Endothelial cell of umbilical vein (primary cell): ENCODE measurements at regions not wholly inside any gene's neighbourhood (a gene's known extent, or its start where the extent isn't known, plus 50 kb on each side); places are given as distances from the start of the nearest gene placed in this dataset. TPM values are rescaled to one million over a fixed set of nuclear protein-coding genes. Genes with fewer than 3 reads are reported as not detected.

Source experiments
- BruUV-seq: library from RNA; stranded (reverse); fragments of 400-500 nt; replicated peaks from 2 replicates; lab custom pipeline; 2021; lab: Mats Ljungman, UMichigan
- CTCF ChIA-PET: fragments of 300-600, 350-600 bp; sonication (Branson Sonifier 250); formaldehyde crosslinking; loops from one replicate; lab custom pipeline; 2021; ENCODE audit warnings: antibody characterized with exemption, inconsistent platforms; lab: Charles Lee
- POLR2A ChIA-PET: fragments of 300-600, 350-600 bp; sonication (Branson Sonifier 250); formaldehyde crosslinking; loops from one replicate; lab custom pipeline; 2021; ENCODE audit warnings: antibody characterized with exemption, inconsistent platforms; lab: Charles Lee
- DNase-seq: peaks from one replicate; pipeline ENCODE4 v3.0.0-alpha.2; 2011; ENCODE audit warnings: low read depth, low spot score
- FAIRE-seq: peaks from 2 replicates; lab custom pipeline; 2011; peaks lifted over from hg19 to GRCh38; lab: Jason Lieb, UNC
- H2AFZ ChIP-seq: 2 replicates; pipeline ENCODE4 v1.6.0; 2012; ENCODE audit warnings: low read depth, low read length, control low read depth, inconsistent platforms
- H3K27ac ChIP-seq: 2 replicates; pipeline ENCODE4 v1.5.1; 2011; ENCODE audit warnings: low read depth, mild to moderate bottlenecking, control low read depth, low read length, moderate library complexity; ENCODE audit not compliant: insufficient read depth
- H3K27me3 ChIP-seq, 2 experiments: 2 replicates each; pipeline versions ENCODE4 v1.6.0 to v1.6.1; 2011; ENCODE audit warnings: low read length in 2 of 2, mixed read lengths in 1 of 2; ENCODE audit not compliant: control insufficient read depth in 2 of 2, insufficient read depth in 2 of 2
- H3K36me3 ChIP-seq, 2 experiments: 2 replicates in 1 of 2; 3 replicates in 1 of 2; pipeline ENCODE4 v1.5.1; 2011; ENCODE audit warnings: low read length in 2 of 2, mild to moderate bottlenecking in 1 of 2, moderate library complexity in 1 of 2; ENCODE audit not compliant: control insufficient read depth in 2 of 2, insufficient read depth in 2 of 2; ENCODE audit errors: extremely low read depth in 1 of 2
- H3K4me1 ChIP-seq: 3 replicates; pipeline ENCODE4 v1.5.1; 2011; ENCODE audit warnings: mild to moderate bottlenecking, low read length; ENCODE audit not compliant: control insufficient read depth, insufficient read depth; ENCODE audit errors: extremely low read depth
- H3K4me2 ChIP-seq: 2 replicates; pipeline ENCODE4 v1.6.1; 2011; ENCODE audit warnings: low read length, control low read depth, mixed read lengths; ENCODE audit not compliant: insufficient read depth
- H3K4me3 ChIP-seq, 3 experiments: fragments of 200-600 bp in 1 of 3; sonication (generic), shearing (Covaris generic) in 1 of 3; replicated peaks in 1 of 3; 2 replicates each; pipeline ENCODE4 v1.5.1; 2011 to 2016; ENCODE audit warnings: control low read depth in 3 of 3, low read length in 3 of 3, mild to moderate bottlenecking in 2 of 3, inconsistent platforms in 1 of 3, low read depth in 1 of 3, moderate library complexity in 1 of 3; ENCODE audit not compliant: insufficient read depth in 1 of 3
- H3K79me2 ChIP-seq: 2 replicates; pipeline ENCODE4 v1.6.0; 2012; ENCODE audit warnings: low read length, inconsistent platforms; ENCODE audit not compliant: control insufficient read depth, insufficient read depth
- H3K9ac ChIP-seq: replicated peaks from 2 replicates; pipeline ENCODE3; 2011; ENCODE audit warnings: low read length, control low read depth; ENCODE audit not compliant: insufficient read depth; ENCODE audit errors: extremely low read depth
- H3K9me1 ChIP-seq: replicated peaks from 3 replicates; pipeline ENCODE4 v1.6.0; 2011; ENCODE audit warnings: mild to moderate bottlenecking, low read length; ENCODE audit not compliant: control insufficient read depth, insufficient read depth; ENCODE audit errors: extremely low read depth
- H3K9me3 ChIP-seq: replicated peaks from 2 replicates; pipeline ENCODE4 v1.5.1; 2012; ENCODE audit warnings: low read length, inconsistent platforms; ENCODE audit not compliant: control insufficient read depth, insufficient read depth
- H4K20me1 ChIP-seq: replicated peaks from 2 replicates; pipeline ENCODE3; 2011; ENCODE audit warnings: mild to moderate bottlenecking, low read length; ENCODE audit not compliant: control insufficient read depth, insufficient read depth; ENCODE audit errors: extremely low read depth
- GATA2 ChIP-seq: IDR thresholded peaks from 2 replicates; pipeline ENCODE4 v1.7.0; 2011; ENCODE audit warnings: low read depth, mild to moderate bottlenecking, moderate library complexity, mixed read lengths, low read length; ENCODE audit not compliant: insufficient read length, insufficient read depth
- JUN ChIP-seq: IDR thresholded peaks from 2 replicates; pipeline ENCODE4 v1.6.1; 2011; ENCODE audit warnings: borderline replicate concordance, low read depth; ENCODE audit not compliant: insufficient read length, insufficient read depth
- MYC ChIP-seq: IDR thresholded peaks from one replicate; pipeline ENCODE4 v1.6.1; 2011; ENCODE audit warnings: mild to moderate bottlenecking, low read depth, low read length
- POLR2A ChIP-seq: IDR thresholded peaks from 2 replicates; pipeline ENCODE4 v1.6.1; 2012; ENCODE audit warnings: low read depth, mild to moderate bottlenecking, control low read depth, low read length
- POLR2AphosphoS5 ChIP-seq: IDR thresholded peaks from 2 replicates; pipeline ENCODE4 v1.6.1; 2012; ENCODE audit warnings: low read depth, mild to moderate bottlenecking, control low read depth, low read length, moderate library complexity; ENCODE audit not compliant: insufficient read depth
- dilution Hi-C: fragments of 300-500 bp; cut with MboI; formaldehyde crosslinking; loops from one replicate; pipeline ENCODE4 v1.15.0; 2019; ENCODE audit warnings: low sequenced_read_pairs; ENCODE audit not compliant: extremely low pct_ligation_motif_present
- intact Hi-C: fragments of 100-400 bp; cut with micrococcal nuclease; formaldehyde crosslinking; loops from one replicate; pipeline ENCODE4 v1.10.0; 2022
- small RNA-seq: library from RNA; depleted of rRNA; stranded (forward); fragments of <200 nt; gene quantifications from one replicate; pipeline ENCODE3, GENCODE V24; 2012; ENCODE audit warnings: low replicate concordance, low read depth; ENCODE audit not compliant: insufficient read depth, insufficient read length

DNA sequence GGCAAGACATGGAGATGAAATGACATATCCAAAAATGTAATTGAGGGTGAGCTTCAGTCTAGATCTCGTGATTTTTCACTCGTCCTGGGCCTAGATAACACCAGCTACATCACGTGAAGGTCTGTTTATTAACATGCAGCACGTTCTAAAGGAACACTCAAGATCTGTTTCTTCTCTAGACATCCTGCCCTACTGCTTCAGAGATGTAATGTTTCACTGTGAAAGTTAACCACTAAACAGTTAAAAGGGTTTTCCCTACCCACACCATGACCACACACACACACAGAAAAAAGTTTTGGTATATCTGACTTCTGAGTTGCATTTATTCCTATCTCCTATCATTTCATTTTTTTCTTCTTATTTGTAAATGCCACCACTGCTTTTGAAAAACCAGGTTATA is 52.3 kb upstream of the SMIM31 start:
- dilution Hi-C loops, result no loop called here
- DNase-seq (no peak), FAIRE-seq (no peak)
- no peaks in the 10 kb centered on the region for H3K36me3 ChIP-seq
- BruUV-seq, result no TSS peak
- CTCF ChIA-PET, result no interaction called here
- H3K9ac ChIP-seq, result no peak overlapping the region
- H3K4me1 ChIP-seq, result no peaks in the 10 kb centered on the region
- H3K9me3 ChIP-seq, result no peaks in the 10 kb centered on the region
- H3K4me3 ChIP-seq, result no peak overlapping the region
- no peak overlapping the region for H3K4me2 ChIP-seq
- no peaks in the 10 kb centered on the region for H3K79me2 ChIP-seq
- no peaks in the 10 kb centered on the region for H4K20me1 ChIP-seq
- TF ChIP-seq JUN, result no peak
- TF ChIP-seq MYC, result no peak
- TF ChIP-seq POLR2AphosphoS5, result no peak
- TF ChIP-seq GATA2, result no peak
- no peak for TF ChIP-seq POLR2A
- no peaks in the 10 kb centered on the region for H3K9me1 ChIP-seq
- intact Hi-C loops, result no loop called here
- no peaks in the 10 kb centered on the region for H3K27me3 ChIP-seq
- no peak overlapping the region for H3K27ac ChIP-seq
- H2AFZ ChIP-seq, result no peak overlapping the region
- POLR2A ChIA-PET, result no interaction called here

Small RNA genes lying in the stretch of these regions (small RNA-seq; reads per million reads assigned to genes)
- not detected for gene AC074198.2
- not detected for gene RNU6-284P
